ENCODE measurements at regions not wholly inside any gene's neighbourhood (a gene's known extent, or its start where the extent isn't known, plus 50 kb on each side); places are given as distances from the start of the nearest gene placed in this dataset.

GRCh38 chr18:6578686-6579085, 150.8 kb upstream of the ARHGAP28 start:
- TF ChIP-seq CTCF (IDR thresholded peaks at IDR 0.05 in 2 of 3, conservative IDR thresholded peaks at IDR 0.05 in 1 of 3; ENCODE audit: borderline replicate concordance in 1 of 3, insufficient read depth in 1 of 3, low read depth in 2 of 3, low read length in 2 of 3) (no peak), POLR2AphosphoS5 (IDR thresholded peaks at IDR 0.05; ENCODE audit: low read depth, low read length) (no peak), EZH2 (IDR thresholded peaks at IDR 0.05) (no peak), MAX (IDR thresholded peaks at IDR 0.05) (no peak), POLR2A (IDR thresholded peaks at IDR 0.05; ENCODE audit: borderline replicate concordance, extremely low read depth, insufficient read depth, insufficient read length) (no peak), SP1 (IDR thresholded peaks at IDR 0.05; ENCODE audit: low read depth) (no peak), CEBPB (IDR thresholded peaks at IDR 0.05; ENCODE audit: low read depth) (no peak), TCF7L2 (IDR thresholded peaks at IDR 0.05; ENCODE audit: borderline replicate concordance, extremely low read depth, insufficient read depth, insufficient read length) (no peak), JUND (IDR thresholded peaks at IDR 0.05) (no peak)
